Activated CD8-positive, alpha-beta memory T cell treated with anti-CD3 and anti-CD28 coated beads, Interleukin-2, amount 50 U/mL, for 4 hours (primary cell): ENCODE measurements at regions not wholly inside any gene's neighbourhood (a gene's known extent, or its start where the extent isn't known, plus 50 kb on each side); places are given as distances from the start of the nearest gene placed in this dataset.

Source experiments
- DNase-seq: peaks from one replicate; pipeline ENCODE4 v3.0.0-alpha.2; 2020

GRCh38 chr5:56540266-56540665, 275.1 kb upstream of the MAP3K1 start:
- no peak for DNase-seq

GRCh38 chr5:56538580-56538979, 276.8 kb upstream of the MAP3K1 start:
- DNase-seq: no peak

GRCh38 chr5:56535347-56535746, 280.0 kb upstream of the MAP3K1 start:
- no peak for DNase-seq

GRCh38 chr5:56534102-56534829, 281.1 kb upstream of the MAP3K1 start:
- no peak for DNase-seq

GRCh38 chr5:56532466-56532865, 282.9 kb upstream of the MAP3K1 start:
- no peak for DNase-seq

- no peak for DNase-seq
These were observed 284.7 kb upstream of the MAP3K1 start for GRCh38 chr5:56530626-56531138.

GRCh38 chr5:56529666-56530430, 285.5 kb upstream of the MAP3K1 start:
- no peak for DNase-seq

- DNase-seq: no peak
These were observed 288.2 kb upstream of the MAP3K1 start for GRCh38 chr5:56527174-56527573.

- DNase-seq: no peak
These were observed 290.2 kb upstream of the MAP3K1 start for GRCh38 chr5:56525113-56525512.

- no peak for DNase-seq
These were observed 290.9 kb upstream of the ANKRD55 start for GRCh38 chr5:56523790-56524575.

GRCh38 chr5:56522960-56523359, 289.8 kb upstream of the ANKRD55 start:
- no peak for DNase-seq

- DNase-seq: no peak
These were observed 289.0 kb upstream of the ANKRD55 start for GRCh38 chr5:56522169-56522568.

GRCh38 chr5:56520986-56521730, 288.0 kb upstream of the ANKRD55 start:
- no peak for DNase-seq

GRCh38 chr5:56518820-56519219, 285.7 kb upstream of the ANKRD55 start:
- no peak for DNase-seq

GRCh38 chr5:56517011-56517416, 283.9 kb upstream of the ANKRD55 start:
- DNase-seq: no peak

GRCh38 chr5:56516441-56516840, 283.3 kb upstream of the ANKRD55 start:
- no peak for DNase-seq

- DNase-seq: no peak
These were observed 282.9 kb upstream of the ANKRD55 start for GRCh38 chr5:56516035-56516434.

- no peak for DNase-seq
These were observed 281.9 kb upstream of the ANKRD55 start for GRCh38 chr5:56515011-56515410.

GRCh38 chr5:56514245-56514644, 281.1 kb upstream of the ANKRD55 start:
- no peak for DNase-seq

GRCh38 chr5:56513141-56513540, 280.0 kb upstream of the ANKRD55 start:
- DNase-seq: no peak

GRCh38 chr5:56512313-56512996, 279.3 kb upstream of the ANKRD55 start:
- no peak for DNase-seq

- no peak for DNase-seq
These were observed 278.3 kb upstream of the ANKRD55 start for GRCh38 chr5:56511326-56511841.
